ENCODE measurements at regions not wholly inside any gene's neighbourhood (a gene's known extent, or its start where the extent isn't known, plus 50 kb on each side); places are given as distances from the start of the nearest gene placed in this dataset.

- TF ChIP-seq, protein P1, sequence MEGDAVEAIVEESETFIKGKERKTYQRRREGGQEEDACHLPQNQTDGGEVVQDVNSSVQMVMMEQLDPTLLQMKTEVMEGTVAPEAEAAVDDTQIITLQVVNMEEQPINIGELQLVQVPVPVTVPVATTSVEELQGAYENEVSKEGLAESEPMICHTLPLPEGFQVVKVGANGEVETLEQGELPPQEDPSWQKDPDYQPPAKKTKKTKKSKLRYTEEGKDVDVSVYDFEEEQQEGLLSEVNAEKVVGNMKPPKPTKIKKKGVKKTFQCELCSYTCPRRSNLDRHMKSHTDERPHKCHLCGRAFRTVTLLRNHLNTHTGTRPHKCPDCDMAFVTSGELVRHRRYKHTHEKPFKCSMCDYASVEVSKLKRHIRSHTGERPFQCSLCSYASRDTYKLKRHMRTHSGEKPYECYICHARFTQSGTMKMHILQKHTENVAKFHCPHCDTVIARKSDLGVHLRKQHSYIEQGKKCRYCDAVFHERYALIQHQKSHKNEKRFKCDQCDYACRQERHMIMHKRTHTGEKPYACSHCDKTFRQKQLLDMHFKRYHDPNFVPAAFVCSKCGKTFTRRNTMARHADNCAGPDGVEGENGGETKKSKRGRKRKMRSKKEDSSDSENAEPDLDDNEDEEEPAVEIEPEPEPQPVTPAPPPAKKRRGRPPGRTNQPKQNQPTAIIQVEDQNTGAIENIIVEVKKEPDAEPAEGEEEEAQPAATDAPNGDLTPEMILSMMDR (IDR thresholded peaks at IDR 0.05), result no peak
- TF ChIP-seq ZFX (IDR thresholded peaks at IDR 0.05; ENCODE audit: borderline replicate concordance), result no peak
These were observed 219.9 kb upstream of the GLRA1 start for GRCh38 chr5:152144556-152144955.

Measured in 22Rv1 (cell line).